ENCODE measurements at regions not wholly inside any gene's neighbourhood (a gene's known extent, or its start where the extent isn't known, plus 50 kb on each side); places are given as distances from the start of the nearest gene placed in this dataset.

DNA sequence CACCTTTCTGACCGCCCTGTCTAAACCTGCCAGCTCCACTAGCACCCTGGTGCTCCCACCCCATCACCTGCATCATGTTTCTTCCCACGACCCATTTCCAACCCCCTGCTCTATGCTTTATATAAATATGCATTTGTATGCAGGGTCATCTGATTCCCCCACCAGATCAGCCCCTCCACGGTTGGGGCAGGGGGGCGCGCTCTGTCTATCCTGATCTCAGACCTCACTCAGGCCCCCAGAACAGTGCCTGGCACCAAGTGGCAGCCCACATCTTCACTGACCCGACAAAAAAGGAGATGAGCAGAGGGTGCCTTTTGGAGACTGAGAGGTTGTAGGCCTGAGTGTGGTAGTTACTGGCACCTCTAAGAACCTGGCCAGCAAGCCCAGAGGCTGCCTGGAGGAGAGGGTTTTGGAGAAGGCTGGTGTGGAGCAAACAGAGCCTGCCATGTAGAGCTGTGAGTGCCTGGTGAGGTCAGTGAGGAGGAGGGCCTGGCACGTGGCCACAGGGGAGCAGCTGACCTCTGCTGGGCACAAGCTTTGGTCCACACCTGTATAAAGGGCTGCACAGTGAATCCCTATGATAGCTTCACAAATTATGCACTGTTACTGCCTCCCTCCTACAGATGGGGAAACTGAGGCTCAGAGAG lies 86.3 kb upstream of the RTL6 start:
- no peak for TF ChIP-seq CTCF (IDR thresholded peaks at IDR 0.05; ENCODE audit: extremely low read depth, low read depth, low read length)

GRCh38 chr22:44583854-44584253 lies 85.8 kb upstream of the RTL6 start:
- Histone ChIP-seq H4K20me1 (ENCODE audit: insufficient read depth, low read length) (no peaks in the 10 kb centered on the region), H3K27me3 (ENCODE audit: insufficient read depth, low read length) (peaks cover 49% of the 10 kb centered on the region)
- no peak for DNase-seq (ENCODE audit: insufficient read length, low spot score, missing footprints)

More for the DNA sequence above, 86.3 kb upstream of the RTL6 start:
- Histone ChIP-seq H3K27me3 (ENCODE audit: insufficient read depth, low read length) (peaks cover 44% of the 10 kb centered on the region), H3K4me2 (ENCODE audit: insufficient read depth, low read length) (no peak overlapping the region), H3K4me3 (ENCODE audit: insufficient read depth, low read length) (no peak overlapping the region), H4K20me1 (ENCODE audit: insufficient read depth, low read length) (no peaks in the 10 kb centered on the region), H2AFZ (ENCODE audit: low read length) (no peak overlapping the region), H3K79me2 (ENCODE audit: insufficient read depth, low read length) (no peaks in the 10 kb centered on the region), H3K4me1 (ENCODE audit: insufficient read depth, low read length) (no peaks in the 10 kb centered on the region), H3K36me3 (ENCODE audit: insufficient read depth, low read length) (no peaks in the 10 kb centered on the region), H3K27ac (ENCODE audit: low read depth, low read length) (no peak overlapping the region), H3K9me3 (ENCODE audit: low read depth, low read length) (no peaks in the 10 kb centered on the region)
- no peak for DNase-seq (ENCODE audit: insufficient read length, low spot score, missing footprints)

DNA sequence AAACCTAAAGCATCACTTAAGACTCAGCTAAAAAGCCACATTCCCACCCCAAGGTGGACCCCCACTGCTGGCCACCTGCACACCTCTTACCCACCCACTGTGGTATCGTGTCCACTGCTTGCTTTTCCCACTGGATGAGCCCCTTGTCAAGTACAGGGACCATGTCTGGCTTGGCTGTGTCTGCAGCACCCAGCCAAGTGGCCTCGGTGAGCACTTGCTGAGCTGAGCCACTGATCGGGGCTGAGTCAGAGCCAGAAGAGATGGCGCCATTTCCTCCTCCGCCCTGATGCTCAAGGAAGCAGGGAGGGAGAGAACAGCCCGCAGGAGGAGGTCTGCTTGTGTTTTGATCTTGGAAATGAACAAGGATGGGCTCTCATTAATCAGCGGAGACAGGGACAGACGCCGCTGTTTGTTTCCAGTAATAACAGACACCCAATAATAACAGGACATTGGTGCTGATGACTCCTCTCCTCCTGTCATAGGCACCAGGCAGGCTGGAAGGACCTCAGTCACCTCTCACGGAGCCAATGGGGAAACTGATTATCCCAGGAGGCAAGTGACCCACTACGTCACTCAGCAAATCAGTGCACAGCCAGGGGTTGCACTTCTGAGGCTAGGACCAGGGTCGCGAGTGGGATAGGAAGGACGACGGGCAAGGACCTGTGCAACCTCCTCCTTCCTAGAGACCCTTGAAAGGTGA lies 85.2 kb upstream of the RTL6 start:
- Histone ChIP-seq H3K27ac (ENCODE audit: low read depth, low read length) (no peak overlapping the region), H3K79me2 (ENCODE audit: insufficient read depth, low read length) (no peaks in the 10 kb centered on the region), H3K4me2 (ENCODE audit: insufficient read depth, low read length) (no peak overlapping the region), H3K4me3 (ENCODE audit: insufficient read depth, low read length) (no peak overlapping the region), H3K36me3 (ENCODE audit: insufficient read depth, low read length) (no peaks in the 10 kb centered on the region), H2AFZ (ENCODE audit: low read length) (no peak overlapping the region), H4K20me1 (ENCODE audit: insufficient read depth, low read length) (no peaks in the 10 kb centered on the region), H3K4me1 (ENCODE audit: insufficient read depth, low read length) (no peaks in the 10 kb centered on the region), H3K27me3 (ENCODE audit: insufficient read depth, low read length) (peaks cover 54% of the 10 kb centered on the region), H3K9me3 (ENCODE audit: low read depth, low read length) (no peaks in the 10 kb centered on the region)
- no peak for TF ChIP-seq CTCF (IDR thresholded peaks at IDR 0.05; ENCODE audit: extremely low read depth, low read depth, low read length)
- peak; percentile 88 for DNase-seq (ENCODE audit: insufficient read length, low spot score, missing footprints)

More at GRCh38 chr22:44583854-44584253, 85.8 kb upstream of the RTL6 start:
- no peaks in the 10 kb centered on the region for H3K9me3 ChIP-seq (ENCODE audit: low read depth, low read length)
- H3K79me2 ChIP-seq (ENCODE audit: insufficient read depth, low read length): no peaks in the 10 kb centered on the region
- no peak overlapping the region for H3K27ac ChIP-seq (ENCODE audit: low read depth, low read length)
- H3K4me3 ChIP-seq (ENCODE audit: insufficient read depth, low read length): no peak overlapping the region
- H3K36me3 ChIP-seq (ENCODE audit: insufficient read depth, low read length): no peaks in the 10 kb centered on the region
- H3K4me1 ChIP-seq (ENCODE audit: insufficient read depth, low read length): no peaks in the 10 kb centered on the region
- no peak overlapping the region for H3K4me2 ChIP-seq (ENCODE audit: insufficient read depth, low read length)
- H2AFZ ChIP-seq (ENCODE audit: low read length): no peak overlapping the region
- no peak for TF ChIP-seq CTCF (IDR thresholded peaks at IDR 0.05; ENCODE audit: extremely low read depth, low read depth, low read length)

- no peak for DNase-seq (ENCODE audit: insufficient read length, low spot score, missing footprints)
- Histone ChIP-seq H3K27me3 (ENCODE audit: insufficient read depth, low read length) (peaks cover 49% of the 10 kb centered on the region), H3K4me2 (ENCODE audit: insufficient read depth, low read length) (no peak overlapping the region), H3K4me1 (ENCODE audit: insufficient read depth, low read length) (no peaks in the 10 kb centered on the region), H3K4me3 (ENCODE audit: insufficient read depth, low read length) (no peak overlapping the region), H3K79me2 (ENCODE audit: insufficient read depth, low read length) (no peaks in the 10 kb centered on the region), H3K9me3 (ENCODE audit: low read depth, low read length) (no peaks in the 10 kb centered on the region), H2AFZ (ENCODE audit: low read length) (no peak overlapping the region), H3K27ac (ENCODE audit: low read depth, low read length) (no peak overlapping the region), H4K20me1 (ENCODE audit: insufficient read depth, low read length) (no peaks in the 10 kb centered on the region), H3K36me3 (ENCODE audit: insufficient read depth, low read length) (no peaks in the 10 kb centered on the region)
- TF ChIP-seq CTCF (IDR thresholded peaks at IDR 0.05; ENCODE audit: extremely low read depth, low read depth, low read length): no peak
These were observed 84.0 kb upstream of the RTL6 start for GRCh38 chr22:44582016-44582415.

Measured in osteoblast (primary cell).